PFSK-1 (cell line): ENCODE measurements at regions not wholly inside any gene's neighbourhood (a gene's known extent, or its start where the extent isn't known, plus 50 kb on each side); places are given as distances from the start of the nearest gene placed in this dataset.

Experiments
- FOXP2 ChIP-seq: optimal IDR thresholded peaks from 2 replicates; pipeline ENCODE3; 2011; ENCODE audit warnings: borderline replicate concordance, control low read depth, inconsistent platforms; ENCODE audit not compliant: insufficient read depth; ENCODE audit errors: extremely low read length, extremely low read depth
- POLR2AphosphoS5 ChIP-seq: IDR thresholded peaks from 2 replicates; pipeline ENCODE4 v1.6.1; 2012; ENCODE audit warnings: low read depth, mild to moderate bottlenecking, control low read depth, low read length, moderate library complexity
- TAF1 ChIP-seq: IDR thresholded peaks from 2 replicates; pipeline ENCODE4 v1.6.1; 2012; ENCODE audit warnings: low read length, control low read depth, borderline replicate concordance; ENCODE audit not compliant: insufficient read depth

DNA sequence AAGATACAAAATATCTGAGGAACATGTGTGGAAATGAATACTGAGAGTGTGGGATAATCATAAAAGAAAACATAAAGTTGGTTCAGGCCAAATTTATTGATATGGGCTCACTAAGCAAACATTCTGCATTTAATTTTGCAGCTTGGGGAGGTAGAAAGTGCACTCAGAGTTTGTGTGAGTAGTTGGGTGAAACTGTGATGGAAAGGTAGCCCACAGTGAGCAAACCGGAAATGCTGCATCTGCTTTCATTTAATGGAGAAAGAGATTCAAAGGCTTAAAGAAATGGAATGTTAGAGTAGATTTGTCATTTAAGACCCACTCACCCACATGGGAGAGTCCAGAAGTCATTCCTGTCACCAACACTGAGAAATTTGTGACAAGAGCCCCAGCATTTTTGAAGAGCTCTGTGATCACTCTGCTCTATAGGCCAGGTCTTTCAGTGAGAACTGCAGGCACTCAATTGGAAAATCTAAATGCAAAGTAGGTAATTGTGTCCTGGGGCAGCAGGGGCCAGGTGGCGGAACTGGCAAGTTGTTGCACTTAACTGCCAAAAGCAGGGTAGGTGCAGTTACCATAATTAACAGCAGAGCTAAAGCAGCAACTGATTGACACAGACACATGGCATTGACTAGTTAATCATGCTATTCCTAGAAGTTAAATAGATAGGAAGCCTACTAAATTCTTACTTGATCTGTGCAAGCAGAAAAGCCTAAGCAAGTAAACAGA lies 1228.3 kb upstream of the PCDH20 start:
- TF ChIP-seq TAF1: no peak
- TF ChIP-seq FOXP2: no peak
- no peak for TF ChIP-seq POLR2AphosphoS5
